ENCODE measurements at regions not wholly inside any gene's neighbourhood (a gene's known extent, or its start where the extent isn't known, plus 50 kb on each side); places are given as distances from the start of the nearest gene placed in this dataset.

DNA sequence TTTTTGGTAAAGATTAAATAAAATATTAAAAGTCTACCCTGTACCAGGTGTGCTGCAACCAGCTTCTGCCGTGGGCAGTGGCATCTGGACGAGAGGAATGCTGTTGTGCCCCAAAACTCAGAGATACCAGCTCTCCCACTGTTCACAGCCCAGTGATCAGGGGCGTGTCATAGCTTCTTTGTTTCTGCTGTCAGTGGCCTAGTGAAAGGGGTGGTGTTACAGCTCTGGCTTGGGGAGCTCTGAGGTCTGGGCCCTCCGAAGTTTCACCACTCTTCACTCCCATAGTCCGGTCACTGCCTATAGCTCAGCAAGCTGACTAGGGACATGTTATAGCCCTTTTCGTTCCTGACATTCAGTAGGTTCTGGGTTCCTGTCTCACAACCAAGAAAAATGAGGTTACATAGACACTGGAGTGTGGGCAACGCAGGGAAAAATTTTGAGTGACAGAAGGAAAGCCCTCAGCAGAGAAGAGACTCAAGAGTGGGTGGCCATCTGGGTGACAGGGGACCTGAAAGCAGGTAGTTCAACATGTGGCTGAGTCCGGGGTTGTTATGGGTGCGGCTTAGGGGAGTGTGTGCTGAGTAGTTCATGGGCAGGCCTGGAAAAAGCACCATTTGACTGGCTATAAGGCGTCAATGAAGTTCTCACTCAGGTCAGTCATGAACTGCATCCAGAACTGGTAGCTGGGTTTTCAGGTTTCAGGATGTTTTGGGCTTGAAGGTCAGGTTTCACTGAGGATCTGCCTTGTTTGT is 1184.4 kb upstream of the PABPC4L start:
- CTCF ChIA-PET: no interaction called here
- Mint-ChIP-seq H3K4me1 (ENCODE audit: low read depth) (no peaks in the 10 kb centered on the region), H3K9me3 (peaks cover 7% of the 10 kb centered on the region), H3K4me3 (no peak overlapping the region), H3K27ac (no peak overlapping the region), H3K36me3 (ENCODE audit: low read depth) (no peaks in the 10 kb centered on the region), H3K27me3 (no peaks in the 10 kb centered on the region)
- POLR2A ChIA-PET: no interaction called here
- no peak for ATAC-seq
- intact Hi-C loops (cut with micrococcal nuclease): no loop called here
- no peak for DNase-seq
- TF ChIP-seq, protein P1, sequence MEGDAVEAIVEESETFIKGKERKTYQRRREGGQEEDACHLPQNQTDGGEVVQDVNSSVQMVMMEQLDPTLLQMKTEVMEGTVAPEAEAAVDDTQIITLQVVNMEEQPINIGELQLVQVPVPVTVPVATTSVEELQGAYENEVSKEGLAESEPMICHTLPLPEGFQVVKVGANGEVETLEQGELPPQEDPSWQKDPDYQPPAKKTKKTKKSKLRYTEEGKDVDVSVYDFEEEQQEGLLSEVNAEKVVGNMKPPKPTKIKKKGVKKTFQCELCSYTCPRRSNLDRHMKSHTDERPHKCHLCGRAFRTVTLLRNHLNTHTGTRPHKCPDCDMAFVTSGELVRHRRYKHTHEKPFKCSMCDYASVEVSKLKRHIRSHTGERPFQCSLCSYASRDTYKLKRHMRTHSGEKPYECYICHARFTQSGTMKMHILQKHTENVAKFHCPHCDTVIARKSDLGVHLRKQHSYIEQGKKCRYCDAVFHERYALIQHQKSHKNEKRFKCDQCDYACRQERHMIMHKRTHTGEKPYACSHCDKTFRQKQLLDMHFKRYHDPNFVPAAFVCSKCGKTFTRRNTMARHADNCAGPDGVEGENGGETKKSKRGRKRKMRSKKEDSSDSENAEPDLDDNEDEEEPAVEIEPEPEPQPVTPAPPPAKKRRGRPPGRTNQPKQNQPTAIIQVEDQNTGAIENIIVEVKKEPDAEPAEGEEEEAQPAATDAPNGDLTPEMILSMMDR (IDR thresholded peaks at IDR 0.05): no peak

DNA sequence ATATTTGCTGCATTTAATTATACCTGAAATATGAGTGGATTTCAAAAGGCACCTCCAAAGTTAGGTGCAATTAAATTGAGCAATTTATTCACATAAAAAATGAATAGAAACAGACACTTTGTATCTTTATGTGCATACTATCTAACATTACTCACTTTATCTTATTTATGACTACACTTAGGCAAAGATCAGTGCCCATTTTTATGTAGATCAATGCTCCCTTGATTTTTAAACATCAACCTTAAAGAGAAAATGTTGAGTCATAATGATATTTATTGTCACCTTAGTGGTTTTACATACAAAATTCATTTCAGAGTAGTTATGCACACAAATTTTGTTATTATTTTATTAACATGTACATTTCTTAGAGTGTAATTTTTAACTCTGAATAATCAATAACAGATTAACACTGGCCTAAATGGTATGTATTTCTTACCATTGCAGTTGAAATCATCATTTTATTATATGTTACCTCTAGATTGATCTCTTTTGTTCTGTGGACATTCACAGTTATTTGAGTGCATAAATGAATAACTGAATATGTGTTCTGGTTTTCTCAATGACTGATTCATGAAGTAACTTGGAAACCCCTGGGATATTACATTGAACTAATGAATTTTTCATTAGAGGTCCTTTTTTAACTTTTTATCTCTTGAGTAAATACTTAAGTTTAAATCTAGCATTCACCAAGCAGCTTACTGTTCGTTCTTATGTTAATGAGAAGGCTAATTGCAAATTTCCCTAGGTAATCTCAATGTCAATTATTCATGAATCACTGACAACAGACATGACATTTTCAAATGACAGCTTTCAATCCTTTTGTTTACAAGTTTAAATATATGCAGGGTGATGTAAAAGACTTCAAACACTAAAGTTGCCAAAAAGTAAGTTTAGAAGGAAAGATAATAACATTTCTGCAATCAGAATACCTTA is 1182.0 kb upstream of the PABPC4L start:
- no peaks in the 10 kb centered on the region for H3K4me1 Mint-ChIP-seq (ENCODE audit: low read depth)
- ATAC-seq (no peak), DNase-seq (no peak)
- TF ChIP-seq, protein P1 (IDR thresholded peaks at IDR 0.05): no peak
- ChIA-PET CTCF (no interaction called here), POLR2A (no interaction called here)
- intact Hi-C loops (cut with micrococcal nuclease): no loop called here
- H3K9me3 Mint-ChIP-seq: peaks cover 7% of the 10 kb centered on the region
- H3K27me3 Mint-ChIP-seq: no peaks in the 10 kb centered on the region
- no peak overlapping the region for H3K27ac Mint-ChIP-seq
- no peaks in the 10 kb centered on the region for H3K36me3 Mint-ChIP-seq (ENCODE audit: low read depth)
- no peak overlapping the region for H3K4me3 Mint-ChIP-seq

DNA sequence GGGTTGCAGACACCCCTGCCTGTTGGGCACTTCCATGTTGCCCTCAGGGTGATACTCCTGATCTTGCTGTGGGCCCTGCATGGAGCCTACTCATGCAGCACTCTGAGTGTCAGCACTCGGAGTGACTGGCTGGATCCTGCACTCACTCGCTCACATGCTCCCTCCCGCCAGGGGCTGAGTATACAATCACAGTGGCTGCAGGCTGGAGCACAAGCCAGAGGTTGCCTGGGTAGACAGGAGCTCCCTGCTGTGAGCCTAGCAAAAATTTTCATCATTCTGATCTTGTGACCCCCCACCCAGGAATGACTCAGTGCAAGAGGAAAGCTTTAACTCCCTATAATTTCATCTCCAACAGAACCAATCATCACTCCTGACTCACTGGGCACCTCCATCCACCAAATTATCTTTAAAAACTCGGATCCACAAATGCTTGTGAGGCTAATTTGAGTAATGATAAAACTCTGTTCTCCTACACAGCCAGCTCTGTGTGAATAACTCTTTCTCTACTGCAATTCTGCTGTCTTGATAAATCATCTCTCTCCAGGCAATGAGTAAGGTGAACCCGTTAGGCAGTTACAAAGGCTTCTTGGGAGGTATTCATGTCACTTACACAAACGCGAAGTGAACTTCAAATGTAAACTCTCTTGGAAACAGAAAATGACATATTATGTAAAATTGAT is 1180.8 kb upstream of the PABPC4L start:
- no peak overlapping the region for H3K4me3 Mint-ChIP-seq
- H3K27me3 Mint-ChIP-seq: no peaks in the 10 kb centered on the region
- H3K27ac Mint-ChIP-seq: no peak overlapping the region
- no peaks in the 10 kb centered on the region for H3K36me3 Mint-ChIP-seq (ENCODE audit: low read depth)
- intact Hi-C loops (cut with micrococcal nuclease): no loop called here
- ATAC-seq (no peak), DNase-seq (no peak)
- H3K4me1 Mint-ChIP-seq (ENCODE audit: low read depth): no peaks in the 10 kb centered on the region
- ChIA-PET CTCF (no interaction called here), POLR2A (no interaction called here)
- H3K9me3 Mint-ChIP-seq: peaks cover 15% of the 10 kb centered on the region
- TF ChIP-seq, protein P1 (IDR thresholded peaks at IDR 0.05): no peak

DNA sequence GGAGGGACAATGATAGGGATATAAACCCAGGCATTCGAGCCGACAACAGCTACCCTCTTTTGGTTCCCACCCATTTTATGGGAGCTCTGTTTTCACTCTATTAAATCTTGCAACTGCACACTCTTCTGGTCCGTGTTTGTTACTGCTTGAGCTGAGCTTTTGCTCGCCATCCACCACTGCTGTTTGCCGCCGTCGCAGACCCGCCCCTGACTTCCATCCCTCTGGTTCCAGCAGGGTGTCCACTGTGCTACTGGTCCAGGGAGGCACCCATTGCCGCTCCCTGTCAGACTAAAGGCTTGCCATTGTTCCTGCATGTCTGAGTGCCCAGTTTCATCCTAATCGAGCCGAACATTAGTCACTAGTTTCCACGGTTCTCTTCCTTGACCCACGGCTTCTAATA is 1170.5 kb upstream of the PABPC4L start:
- CTCF ChIA-PET: no interaction called here
- Mint-ChIP-seq H3K27me3 (no peaks in the 10 kb centered on the region), H3K4me1 (ENCODE audit: low read depth) (no peaks in the 10 kb centered on the region), H3K36me3 (ENCODE audit: low read depth) (no peaks in the 10 kb centered on the region), H3K27ac (no peak overlapping the region), H3K4me3 (no peak overlapping the region), H3K9me3 (peaks cover 4% of the 10 kb centered on the region)
- intact Hi-C loops (cut with micrococcal nuclease): no loop called here
- no peak for ATAC-seq
- POLR2A ChIA-PET: no interaction called here
- TF ChIP-seq, protein P1 (IDR thresholded peaks at IDR 0.05): no peak
- no peak for DNase-seq

Measured in activated CD8-positive, alpha-beta T cell treated with anti-CD3 and anti-CD28 coated beads for 36 hours (primary cell).